ENCODE measurements at regions not wholly inside any gene's neighbourhood (a gene's known extent, or its start where the extent isn't known, plus 50 kb on each side); places are given as distances from the start of the nearest gene placed in this dataset.

- Histone ChIP-seq H3K4me3 (replicated peaks in 1 of 3) (no peak overlapping the region), H3K4me1 (no peaks in the 10 kb centered on the region), H3K27ac (no peak overlapping the region), H3K27me3 (no peaks in the 10 kb centered on the region), H3K9me3 (no peaks in the 10 kb centered on the region), H3K36me3 (no peaks in the 10 kb centered on the region)
- TF ChIP-seq CTCF (IDR thresholded peaks at IDR 0.05): no peak
- TF ChIP-seq POLR2A (IDR thresholded peaks at IDR 0.05): no peak
- WGBS, 2 donors: 83 to 86% methylated on average over 11 of the region's 11 CpGs
- no peak for DNase-seq
- intact Hi-C loops (cut with DNase I): no loop called here
These were observed 414.9 kb downstream of the KIF16B start for GRCh38 chr20:16158090-16158975.

- TF ChIP-seq CTCF (IDR thresholded peaks at IDR 0.05) (no peak), POLR2A (IDR thresholded peaks at IDR 0.05) (no peak)
- Histone ChIP-seq H3K27me3 (no peaks in the 10 kb centered on the region), H3K4me1 (no peaks in the 10 kb centered on the region), H3K4me3 (replicated peaks in 1 of 3) (no peak overlapping the region), H3K27ac (no peak overlapping the region), H3K9me3 (no peaks in the 10 kb centered on the region), H3K36me3 (no peaks in the 10 kb centered on the region)
- no peak for DNase-seq
- intact Hi-C loops (cut with DNase I): no loop called here
- 86 to 100% methylated on average over 2 of the region's 2 CpGs for WGBS, 2 donors
These were observed 425.3 kb downstream of the KIF16B start for GRCh38 chr20:16147916-16148315.

GRCh38 chr20:16147216-16147615, 426.0 kb downstream of the KIF16B start:
- Histone ChIP-seq H3K4me1 (no peaks in the 10 kb centered on the region), H3K9me3 (no peaks in the 10 kb centered on the region), H3K4me3 (replicated peaks in 1 of 3) (no peak overlapping the region), H3K27ac (no peak overlapping the region), H3K27me3 (no peaks in the 10 kb centered on the region), H3K36me3 (no peaks in the 10 kb centered on the region)
- DNase-seq: no peak
- no peak for TF ChIP-seq POLR2A (IDR thresholded peaks at IDR 0.05)
- TF ChIP-seq CTCF (IDR thresholded peaks at IDR 0.05): no peak
- intact Hi-C loops (cut with DNase I): no loop called here
- 67 to 84% methylated on average over 1 of the region's 1 CpG for WGBS, 2 donors

- WGBS, 2 donors: 96 to 98% methylated on average over 1 of the region's 1 CpG
- DNase-seq: no peak
- intact Hi-C loops (cut with DNase I): no loop called here
- TF ChIP-seq POLR2A (IDR thresholded peaks at IDR 0.05) (no peak), CTCF (IDR thresholded peaks at IDR 0.05) (no peak)
- no peaks in the 10 kb centered on the region for H3K9me3 ChIP-seq
- no peak overlapping the region for H3K4me3 ChIP-seq (replicated peaks in 1 of 3)
- H3K27ac ChIP-seq: no peak overlapping the region
- no peaks in the 10 kb centered on the region for H3K27me3 ChIP-seq
- H3K36me3 ChIP-seq: no peaks in the 10 kb centered on the region
- no peaks in the 10 kb centered on the region for H3K4me1 ChIP-seq
These were observed 427.3 kb downstream of the KIF16B start for GRCh38 chr20:16145919-16146318.

GRCh38 chr20:16143596-16143995, 429.7 kb downstream of the KIF16B start:
- Histone ChIP-seq H3K27me3 (no peaks in the 10 kb centered on the region), H3K27ac (no peak overlapping the region), H3K9me3 (no peaks in the 10 kb centered on the region), H3K36me3 (no peaks in the 10 kb centered on the region), H3K4me1 (no peaks in the 10 kb centered on the region), H3K4me3 (replicated peaks in 1 of 3) (no peak overlapping the region)
- DNase-seq: no peak
- TF ChIP-seq POLR2A (IDR thresholded peaks at IDR 0.05): no peak
- WGBS, 2 donors: 63 to 91% methylated on average over 1 of the region's 1 CpG
- intact Hi-C loops (cut with DNase I): no loop called here

All from thyroid gland (tissue), 4 donors.